Stimulated activated CD4-positive, alpha-beta T cell treated with anti-CD3 and anti-CD28 coated beads, Interleukin-2, amount 100 ng/mL, for 48 hours (primary cell): ENCODE measurements at regions not wholly inside any gene's neighbourhood (a gene's known extent, or its start where the extent isn't known, plus 50 kb on each side); places are given as distances from the start of the nearest gene placed in this dataset.

ENCODE experiments used
- DNase-seq, 2 donors: peaks; one replicate each; pipeline ENCODE4 v3.0.0-alpha.2; 2020

- no peak for DNase-seq
Observed at GRCh38 chr1:239736479-239736878, 350.1 kb downstream of the CHRM3 start.

GRCh38 chr1:239739375-239739774, 352.3 kb upstream of the FMN2 start:
- no peak for DNase-seq

DNA sequence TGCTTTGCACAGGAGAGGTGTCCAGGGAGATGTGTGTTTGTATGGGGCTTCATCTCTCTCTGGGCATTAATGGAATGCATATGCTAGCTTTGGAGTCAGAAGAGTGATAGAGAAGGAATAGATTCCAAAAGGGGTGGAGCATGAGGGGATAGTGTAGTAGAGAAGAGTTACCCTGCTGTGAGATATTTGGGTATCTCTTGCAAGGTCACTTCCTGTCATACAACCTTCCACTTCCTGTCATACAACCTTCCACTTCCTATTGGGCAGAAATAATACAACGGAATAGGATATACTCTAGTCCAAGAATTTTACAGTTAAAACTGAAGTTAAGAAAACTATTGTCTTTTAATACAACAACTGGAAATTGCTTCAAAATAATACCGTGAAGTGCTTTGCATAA, 351.8 kb upstream of the FMN2 start:
- no peak for DNase-seq

- no peak for DNase-seq
Observed at GRCh38 chr1:239742416-239743109, 349.1 kb upstream of the FMN2 start.

GRCh38 chr1:239744851-239745250, 346.8 kb upstream of the FMN2 start:
- DNase-seq: no peak

DNA sequence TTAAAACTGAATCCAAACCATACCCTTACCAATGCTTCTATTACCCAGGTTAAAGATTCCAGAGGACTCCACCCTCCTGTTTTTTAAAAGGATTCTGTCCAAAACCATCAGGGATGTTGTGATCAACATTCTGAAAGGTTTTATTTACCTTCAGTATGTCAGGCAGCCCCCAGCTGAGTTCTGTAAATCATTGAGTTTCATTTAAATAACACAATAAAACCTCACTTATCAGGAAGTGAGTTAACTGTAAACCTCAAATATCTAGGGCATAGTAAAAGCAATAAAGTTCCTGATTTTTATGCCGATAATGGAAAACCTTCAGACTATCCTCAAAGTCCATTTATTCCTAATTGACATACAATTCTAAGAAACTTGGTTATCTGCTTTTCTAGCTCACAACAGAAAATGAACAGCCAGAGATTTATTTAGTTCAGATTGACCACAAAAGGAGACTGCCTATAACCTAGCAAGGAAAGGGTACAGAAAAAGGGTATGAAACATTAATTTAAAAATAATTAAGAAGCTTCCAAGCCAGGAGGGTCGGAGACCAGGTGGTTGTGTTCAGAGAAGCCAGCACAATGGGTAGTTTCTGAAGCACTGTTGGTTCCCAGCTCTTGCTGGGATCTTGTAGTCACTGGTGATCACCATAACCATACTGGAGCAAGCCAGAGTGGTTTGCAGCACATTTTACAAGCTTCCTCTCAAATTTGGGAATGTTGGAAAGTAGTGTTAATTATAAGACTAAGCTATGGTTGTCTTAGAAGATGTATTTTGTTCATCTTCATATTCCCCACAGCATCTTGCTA, 336.4 kb upstream of the FMN2 start:
- DNase-seq: no peak

GRCh38 chr1:239757716-239758115, 334.0 kb upstream of the FMN2 start:
- DNase-seq: no peak

DNA sequence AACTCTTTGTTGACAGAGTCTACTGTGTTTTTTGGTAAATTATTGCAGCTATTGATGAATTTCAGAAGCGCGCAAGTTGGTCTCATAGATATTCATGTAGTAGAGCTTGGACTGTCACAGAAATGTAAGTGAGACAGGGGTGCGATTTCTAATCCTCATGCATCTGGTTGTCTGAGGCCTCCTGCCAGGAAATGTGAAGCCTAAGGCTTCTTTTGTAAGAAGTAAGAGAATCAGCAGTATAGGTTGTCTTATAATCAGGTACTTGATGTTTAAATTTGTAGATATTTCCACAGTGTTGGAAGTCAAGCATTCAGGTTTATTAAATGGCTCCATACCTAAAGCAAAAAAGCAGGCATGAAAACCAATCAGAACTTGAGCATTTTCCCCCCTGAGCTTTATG, 332.9 kb upstream of the FMN2 start:
- DNase-seq: no peak

GRCh38 chr1:239761509-239761908, 330.2 kb upstream of the FMN2 start:
- DNase-seq: no peak

DNA sequence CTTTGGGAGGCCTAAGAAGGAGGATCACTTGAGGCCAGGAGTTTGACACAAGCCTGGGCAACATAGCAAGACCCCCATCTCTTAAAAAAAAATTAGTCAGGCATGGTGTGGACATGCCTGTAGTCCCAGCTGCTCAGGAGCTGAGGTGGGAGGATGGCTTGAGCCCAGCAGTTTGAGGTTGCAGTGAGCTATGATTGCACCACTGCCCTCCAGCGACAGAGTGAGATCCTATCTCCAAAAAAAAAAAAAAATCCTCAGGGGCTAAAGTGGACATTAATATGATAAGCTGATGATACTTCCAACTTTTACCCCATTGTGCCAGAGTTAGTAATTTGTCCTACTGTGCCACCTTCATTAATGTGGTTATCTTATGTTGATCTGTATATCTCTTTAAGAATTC, 327.8 kb upstream of the FMN2 start:
- DNase-seq: no peak

- no peak for DNase-seq
Observed at GRCh38 chr1:239764546-239764945, 327.1 kb upstream of the FMN2 start.

GRCh38 chr1:239765163-239765562, 326.5 kb upstream of the FMN2 start:
- DNase-seq: no peak

DNA sequence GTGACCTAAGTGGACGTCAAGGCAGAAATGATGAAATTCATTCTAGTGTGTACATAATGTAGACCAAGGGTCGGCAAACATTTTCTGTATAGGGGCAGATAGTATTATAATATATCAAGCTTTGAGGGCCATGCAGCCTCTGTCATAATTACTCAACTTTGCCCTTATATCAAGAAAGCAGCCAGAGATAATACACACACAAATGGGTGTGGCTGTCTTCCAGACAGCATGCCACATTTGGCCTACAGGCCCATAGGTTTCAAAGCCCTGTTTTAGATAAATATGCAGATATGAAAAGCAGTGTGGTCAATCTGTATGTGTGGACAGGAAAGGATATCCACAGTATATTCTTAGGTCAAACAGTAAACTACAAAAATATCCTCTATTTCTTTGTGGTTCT, 320.1 kb upstream of the FMN2 start:
- no peak for DNase-seq

DNA sequence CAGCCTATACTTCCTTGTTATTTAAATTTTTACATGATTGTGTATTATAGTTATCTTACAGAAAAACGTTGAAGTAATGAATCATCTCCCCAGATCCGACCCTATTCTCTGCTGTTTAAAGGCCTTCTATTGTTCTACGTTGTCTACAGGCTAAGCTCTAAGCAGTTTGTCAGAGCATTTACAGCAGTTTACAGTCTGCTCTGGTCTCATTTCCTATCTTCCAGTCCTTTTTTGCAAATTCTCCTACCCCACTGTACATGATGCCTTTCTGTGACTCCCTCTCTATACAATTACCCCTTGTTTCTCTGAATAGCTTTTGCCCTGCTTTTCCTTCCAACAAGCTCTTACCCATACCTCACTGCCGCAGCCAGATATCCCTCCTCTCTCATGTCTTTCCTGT, 319.2 kb upstream of the FMN2 start:
- no peak for DNase-seq

DNA sequence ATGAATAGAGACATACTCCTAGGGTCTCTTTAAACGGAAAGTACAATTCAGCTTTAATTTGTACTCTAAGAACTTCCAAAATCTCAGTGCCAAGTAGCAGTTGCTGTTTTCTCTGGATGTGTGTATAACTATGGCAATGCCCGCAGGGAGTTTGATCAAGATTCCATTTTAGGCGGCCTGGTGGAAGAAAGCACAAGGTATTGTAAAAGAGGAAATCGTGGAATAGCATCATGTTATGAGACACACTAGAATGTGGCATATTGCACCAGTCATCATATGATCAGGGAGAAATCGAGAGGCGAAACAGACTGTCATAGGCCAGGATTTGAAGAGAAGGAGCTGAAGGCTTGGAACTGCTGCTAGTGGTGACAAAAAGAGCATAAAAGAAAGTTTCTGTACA, 316.2 kb upstream of the FMN2 start:
- DNase-seq: no peak

GRCh38 chr1:239778208-239778813, 313.4 kb upstream of the FMN2 start:
- DNase-seq: no peak

DNA sequence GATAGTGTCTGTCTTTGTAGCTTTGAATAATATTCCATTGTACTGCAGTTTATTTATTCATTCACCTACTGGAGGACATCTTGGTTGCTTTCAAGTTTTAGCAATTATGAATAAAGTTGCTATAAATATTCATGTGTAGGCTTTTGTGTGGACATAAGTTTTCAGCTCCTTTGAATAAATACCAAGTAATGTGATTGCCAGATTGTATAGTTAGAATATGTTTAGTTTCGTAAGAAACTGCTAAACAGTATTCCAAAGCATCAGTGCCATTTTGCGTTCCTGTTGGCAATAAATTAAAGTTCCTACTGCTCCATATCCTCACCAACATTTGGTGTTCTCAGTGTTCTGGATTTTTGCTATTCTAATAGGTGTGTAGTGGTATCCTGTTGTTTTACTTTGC, 311.7 kb upstream of the FMN2 start:
- no peak for DNase-seq

DNA sequence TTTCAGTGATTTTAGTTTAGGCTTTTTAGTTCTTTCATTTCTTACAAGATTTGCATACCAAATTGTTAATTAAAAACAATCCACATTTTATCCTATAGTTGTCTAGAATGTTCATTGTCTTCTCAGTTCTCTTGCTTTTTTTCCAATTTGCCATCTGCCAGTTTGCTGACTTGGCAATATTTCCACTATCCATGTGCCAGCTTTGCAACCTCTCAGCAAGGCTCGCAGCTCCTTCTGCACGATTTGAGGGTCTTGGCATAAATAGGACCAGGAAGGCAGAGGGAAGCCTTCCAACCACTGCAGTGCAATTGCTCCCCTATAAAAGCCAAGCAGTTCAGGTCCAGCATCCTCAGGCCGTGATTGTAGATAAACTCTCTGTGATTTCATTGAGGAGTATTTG, 306.8 kb upstream of the FMN2 start:
- DNase-seq: no peak

- no peak for DNase-seq
Observed at GRCh38 chr1:239785576-239785975, 306.1 kb upstream of the FMN2 start.

DNA sequence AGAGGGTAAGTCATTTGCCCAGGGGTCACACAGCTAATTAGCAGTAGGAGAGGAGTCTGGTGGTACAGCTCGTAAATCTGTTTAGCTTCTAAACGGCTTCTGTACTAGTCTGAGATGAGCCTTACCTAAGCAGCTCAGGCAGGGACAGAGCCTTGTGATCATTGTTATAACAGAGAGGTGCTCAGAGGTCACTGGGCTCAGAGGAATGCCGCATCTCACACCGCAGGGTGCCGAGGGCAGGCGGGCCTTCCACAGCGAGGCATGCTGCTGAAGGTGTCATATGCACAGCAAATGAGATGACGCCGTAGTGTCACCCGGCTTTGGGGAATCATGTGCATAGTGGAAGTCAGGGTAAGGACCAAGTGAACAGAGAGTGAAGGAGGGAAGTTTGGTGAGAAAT, 305.2 kb upstream of the FMN2 start:
- no peak for DNase-seq

- DNase-seq: no peak
Observed at GRCh38 chr1:239792157-239792556, 299.5 kb upstream of the FMN2 start.

GRCh38 chr1:239795304-239795703, 296.4 kb upstream of the FMN2 start:
- no peak for DNase-seq

DNA sequence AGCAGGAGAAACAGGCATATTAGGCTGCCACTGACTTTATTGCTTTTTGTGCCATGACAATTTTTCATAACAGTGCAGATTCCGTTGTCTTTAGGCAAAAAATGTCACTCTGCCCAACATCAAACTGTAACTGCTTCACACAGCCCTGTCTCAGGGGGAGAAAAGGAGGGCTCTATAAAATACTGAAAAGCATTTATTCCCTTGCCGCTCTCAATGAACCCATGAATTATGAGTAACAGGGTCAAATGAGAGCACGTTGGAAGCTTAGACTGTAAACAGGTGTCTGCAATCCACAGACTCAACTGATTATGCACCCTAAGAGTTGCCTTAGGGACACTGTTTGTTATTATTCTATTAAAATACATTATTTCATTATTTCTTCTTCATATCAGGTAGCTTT, 292.1 kb upstream of the FMN2 start:
- DNase-seq: no peak

GRCh38 chr1:239800861-239801260, 290.8 kb upstream of the FMN2 start:
- DNase-seq: no peak
